Inferior parietal cortex (tissue), 1 donor: ENCODE measurements at regions not wholly inside any gene's neighbourhood (a gene's known extent, or its start where the extent isn't known, plus 50 kb on each side); places are given as distances from the start of the nearest gene placed in this dataset.

Source experiments
- DNase-seq: peaks from one replicate; pipeline ENCODE4 v3.0.0-alpha.2; 2016; ENCODE audit errors: extremely low spot score

- DNase-seq = no peak
Observed at GRCh38 chr5:30604648-30605262, 588.7 kb upstream of the CDH6 start.

GRCh38 chr5:30600892-30601291 lies 592.6 kb upstream of the CDH6 start:
- no peak for DNase-seq

- DNase-seq = no peak
Observed at GRCh38 chr5:30596495-30597064, 596.9 kb upstream of the CDH6 start.

- no peak for DNase-seq
Observed at GRCh38 chr5:30594331-30594730, 599.2 kb upstream of the CDH6 start.

GRCh38 chr5:30592833-30593232 lies 600.7 kb upstream of the CDH6 start:
- no peak for DNase-seq

GRCh38 chr5:30581198-30581935 lies 612.1 kb upstream of the CDH6 start:
- no peak for DNase-seq

- DNase-seq = no peak
Observed at GRCh38 chr5:30574761-30575160, 618.7 kb upstream of the CDH6 start.

- DNase-seq = no peak
Observed at GRCh38 chr5:30572279-30572678, 621.2 kb upstream of the CDH6 start.

- DNase-seq = no peak
Observed at GRCh38 chr5:30561771-30562170, 631.7 kb upstream of the CDH6 start.

GRCh38 chr5:30551618-30552017 lies 641.9 kb upstream of the CDH6 start:
- no peak for DNase-seq

GRCh38 chr5:30548580-30549305 lies 644.7 kb upstream of the CDH6 start:
- no peak for DNase-seq

GRCh38 chr5:30540150-30540549 lies 653.3 kb upstream of the CDH6 start:
- DNase-seq = no peak

GRCh38 chr5:30539004-30539634 lies 654.4 kb upstream of the CDH6 start:
- no peak for DNase-seq

- DNase-seq = no peak
Observed at GRCh38 chr5:30525353-30525752, 668.1 kb upstream of the CDH6 start.

GRCh38 chr5:30524428-30524827 lies 669.1 kb upstream of the CDH6 start:
- no peak for DNase-seq

- DNase-seq = no peak
Observed at GRCh38 chr5:30523061-30523460, 670.4 kb upstream of the CDH6 start.

GRCh38 chr5:30505014-30505886 lies 688.2 kb upstream of the CDH6 start:
- no peak for DNase-seq

- no peak for DNase-seq
Observed at GRCh38 chr5:30502277-30502676, 691.2 kb upstream of the CDH6 start.

- no peak for DNase-seq
Observed at GRCh38 chr5:30501065-30501464, 692.4 kb upstream of the CDH6 start.

- no peak for DNase-seq
Observed at GRCh38 chr5:30500513-30500912, 693.0 kb upstream of the CDH6 start.

- no peak for DNase-seq
Observed at GRCh38 chr5:30499402-30499801, 694.1 kb upstream of the CDH6 start.
